GM12878 (cell line): ENCODE measurements at regions not wholly inside any gene's neighbourhood (a gene's known extent, or its start where the extent isn't known, plus 50 kb on each side); places are given as distances from the start of the nearest gene placed in this dataset.

Experiments used
- ATAC-seq: fragments of 200-7000 bp; cut with Tn5 transposase; 3 replicates; pipeline ENCODE4 v1.9.1; 2020; ENCODE audit warnings: mild to moderate bottlenecking, moderate library complexity
- BruUV-seq: library from RNA; stranded (reverse); fragments of 400-500 nt; replicated peaks from 2 replicates; lab custom pipeline; 2021; lab: Mats Ljungman, UMichigan
- CTCF ChIA-PET: fragments of 300-600 bp; sonication (Branson Sonifier 250); formaldehyde crosslinking; extraction: SDS; loops from one replicate; lab custom pipeline; 2021; ENCODE audit warnings: inconsistent platforms; lab: Yijun Ruan, JAX
- POLR2A ChIA-PET: fragments of 350-600 bp; formaldehyde crosslinking; extraction: SDS; loops from one replicate; lab custom pipeline; 2021; ENCODE audit warnings: inconsistent platforms; lab: Charles Lee
- RAD21 ChIA-PET: fragments of 300-600 bp; sonication (Branson Sonifier 250); formaldehyde crosslinking; loops from one replicate; lab custom pipeline; 2023; ENCODE audit warnings: antibody characterized with exemption; ENCODE audit not compliant: unreplicated experiment; lab: Charles Lee
- SMC1A ChIA-PET: fragments of 300-600 bp; sonication (Branson Sonifier 250); formaldehyde crosslinking; loops from one replicate; lab custom pipeline; 2023; ENCODE audit not compliant: unreplicated experiment, uncharacterized antibody; lab: Charles Lee
- DNase-seq: peaks from one replicate; pipeline ENCODE4 v3.0.0-alpha.2; 2011; ENCODE audit warnings: low read depth, low spot score
- FAIRE-seq: peaks from 3 replicates; lab custom pipeline; 2011; peaks lifted over from hg19 to GRCh38; lab: Jason Lieb, UNC
- H2AFZ ChIP-seq: 2 replicates; pipeline ENCODE4 v1.6.0; 2011; ENCODE audit warnings: low read depth, low read length, control low read depth; ENCODE audit not compliant: control insufficient read depth
- H3K27ac ChIP-seq: 2 replicates; pipeline ENCODE4 v1.5.1; 2011; ENCODE audit warnings: control low read depth; ENCODE audit not compliant: control insufficient read depth, insufficient read depth
- H3K27me3 ChIP-seq, 2 experiments: replicated peaks in 1 of 2; 2 replicates each; pipeline versions ENCODE4 v1.6.0 to v1.6.1; 2011; ENCODE audit warnings: low read length in 1 of 2; ENCODE audit not compliant: control insufficient read depth in 2 of 2, insufficient read depth in 2 of 2
- H3K36me3 ChIP-seq, 2 experiments: 2 replicates each; pipeline ENCODE4 v1.5.1; 2011; ENCODE audit warnings: low read length in 1 of 2; ENCODE audit not compliant: control insufficient read depth in 2 of 2, insufficient read depth in 2 of 2
- H3K4me1 ChIP-seq: 2 replicates; pipeline ENCODE4 v1.6.1; 2011; ENCODE audit warnings: mild to moderate bottlenecking, low read length, moderate library complexity, mixed read lengths; ENCODE audit not compliant: control insufficient read depth, insufficient read depth
- H3K4me2 ChIP-seq: 2 replicates; pipeline ENCODE4 v1.6.0; 2011; ENCODE audit warnings: control low read depth; ENCODE audit not compliant: control insufficient read depth, insufficient read depth
- H3K4me3 ChIP-seq: fragments of 200-600 bp; sonication (generic); 2 replicates; pipeline ENCODE4 v1.5.1; 2016
- H3K79me2 ChIP-seq: 2 replicates; pipeline ENCODE4 v1.6.0; 2011; ENCODE audit warnings: low read length; ENCODE audit not compliant: control insufficient read depth, insufficient read depth
- H3K9ac ChIP-seq: 2 replicates; pipeline ENCODE4 v1.8.0; 2011; ENCODE audit warnings: low read length, control low read depth, mixed read lengths; ENCODE audit not compliant: control insufficient read depth, insufficient read depth
- H3K9me3 ChIP-seq: replicated peaks from 3 replicates; pipeline ENCODE4 v1.5.1; 2011; ENCODE audit warnings: mild to moderate bottlenecking, low read length; ENCODE audit not compliant: control insufficient read depth, insufficient read depth
- H4K20me1 ChIP-seq: 2 replicates; pipeline ENCODE4 v1.6.0; 2011; ENCODE audit not compliant: control insufficient read depth, insufficient read depth
- ETV6 ChIP-seq, 2 experiments: fragments of 450-650 bp in 1 of 2; IDR thresholded peaks in 1 of 2; conservative IDR thresholded peaks in 1 of 2; 2 replicates each; pipeline ENCODE4 v1.6.1; 2014; ENCODE audit warnings: antibody characterized with exemption in 1 of 2, borderline replicate concordance in 1 of 2, low read depth in 1 of 2, mild to moderate bottlenecking in 1 of 2, moderate library complexity in 1 of 2
- FOXM1 ChIP-seq: IDR thresholded peaks from 2 replicates; pipeline ENCODE4 v1.6.1; 2012; ENCODE audit warnings: low read depth, mild to moderate bottlenecking, inconsistent platforms, low read length, moderate library complexity
- JUNB ChIP-seq: IDR thresholded peaks from 2 replicates; pipeline ENCODE4 v1.6.1; 2016; ENCODE audit warnings: antibody characterized with exemption, mild to moderate bottlenecking
- NFXL1 ChIP-seq: fragments of 450-650 bp; IDR thresholded peaks from 2 replicates; pipeline ENCODE4 v1.6.1; 2017; ENCODE audit warnings: antibody characterized with exemption, mild to moderate bottlenecking, borderline replicate concordance
- NKRF ChIP-seq: fragments of 450-650 bp; conservative IDR thresholded peaks from 2 replicates; pipeline ENCODE4 v1.6.1; 2017; ENCODE audit warnings: mild to moderate bottlenecking, moderate library complexity
- ZNF592 ChIP-seq: fragments of 450-650 bp; IDR thresholded peaks from 2 replicates; pipeline ENCODE4 v1.6.1; 2017; ENCODE audit warnings: mild to moderate bottlenecking, moderate library complexity
- WGBS: methylation state at CpG from one replicate; pipeline ENCODE4 v1.1.6; 2016; ENCODE audit warnings: low lambda C conversion rate; ENCODE audit not compliant: insufficient replicate concordance, insufficient coverage; ENCODE audit errors: missing lambda C conversion rate; 5-methylcytosine and 5-hydroxymethylcytosine counted together
- in situ Hi-C: fragments of 300-500 bp; cut with MboI; formaldehyde crosslinking; loops from 9 replicates; pipeline ENCODE4 v1.14.3; 2018; ENCODE audit warnings: mixed read lengths
- intact Hi-C: fragments of 100-400 bp; cut with micrococcal nuclease; formaldehyde crosslinking; loops from one replicate; pipeline ENCODE4 v1.14.2; 2022; ENCODE audit not compliant: unreplicated experiment
- TF ChIP-seq, protein P1 (sequence below): IDR thresholded peaks from 2 replicates; pipeline ENCODE4 v1.6.1; 2011; ENCODE audit warnings: mild to moderate bottlenecking, low read depth, low read length, moderate library complexity; ENCODE audit not compliant: insufficient replicate concordance
- TF ChIP-seq, protein P2 (sequence below): IDR thresholded peaks from 2 replicates; pipeline ENCODE4 v1.6.1; 2011; ENCODE audit warnings: borderline replicate concordance, low read depth, mild to moderate bottlenecking, moderate library complexity, mixed read lengths, low read length; ENCODE audit not compliant: insufficient read depth; ENCODE audit errors: extremely low read length
- TF ChIP-seq, protein P3 (sequence below): IDR thresholded peaks from 2 replicates; pipeline ENCODE4 v1.6.1; 2011; ENCODE audit warnings: low read depth, low read length, improper control_type of control experiment, borderline replicate concordance

- TF ChIP-seq NKRF (no peak), ETV6 (conservative IDR thresholded peaks at IDR 0.05 in 1 of 2, IDR thresholded peaks at IDR 0.05 in 1 of 2; ENCODE audit: borderline replicate concordance in 1 of 2, low read depth in 1 of 2) (no peak)
These were observed 746.9 kb downstream of the TYW1 start (continued) for GRCh38 chr7:67743501-67743900.

DNA sequence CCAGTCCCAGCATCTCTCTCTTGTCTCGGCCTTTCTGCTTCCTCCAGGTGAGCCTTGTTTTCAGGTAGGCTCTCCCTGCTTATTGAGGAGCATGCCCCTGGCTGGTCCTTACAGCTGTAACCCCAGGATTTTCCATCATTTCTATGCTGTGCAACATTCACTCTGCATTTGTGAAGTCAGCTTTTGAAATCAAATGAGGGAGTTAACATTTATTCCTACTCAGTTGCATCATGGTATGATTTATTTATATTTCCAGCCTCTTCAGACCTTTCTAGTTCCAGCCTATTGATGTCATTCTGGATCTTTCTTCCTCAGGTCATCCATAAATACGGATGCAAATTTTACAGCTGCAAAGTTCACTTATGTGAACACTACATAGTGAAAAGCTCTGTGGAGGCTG lies 755.6 kb downstream of the TYW1 start:
- no peak overlapping the region for H3K9ac ChIP-seq
- TF ChIP-seq NFXL1 = no peak
- TF ChIP-seq, protein P1, sequence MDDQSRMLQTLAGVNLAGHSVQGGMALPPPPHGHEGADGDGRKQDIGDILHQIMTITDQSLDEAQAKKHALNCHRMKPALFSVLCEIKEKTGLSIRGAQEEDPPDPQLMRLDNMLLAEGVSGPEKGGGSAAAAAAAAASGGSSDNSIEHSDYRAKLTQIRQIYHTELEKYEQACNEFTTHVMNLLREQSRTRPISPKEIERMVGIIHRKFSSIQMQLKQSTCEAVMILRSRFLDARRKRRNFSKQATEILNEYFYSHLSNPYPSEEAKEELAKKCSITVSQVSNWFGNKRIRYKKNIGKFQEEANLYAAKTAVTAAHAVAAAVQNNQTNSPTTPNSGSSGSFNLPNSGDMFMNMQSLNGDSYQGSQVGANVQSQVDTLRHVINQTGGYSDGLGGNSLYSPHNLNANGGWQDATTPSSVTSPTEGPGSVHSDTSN = no peak
- no peak for TF ChIP-seq JUNB
- no peak for TF ChIP-seq ZNF592
- TF ChIP-seq, protein P2, sequence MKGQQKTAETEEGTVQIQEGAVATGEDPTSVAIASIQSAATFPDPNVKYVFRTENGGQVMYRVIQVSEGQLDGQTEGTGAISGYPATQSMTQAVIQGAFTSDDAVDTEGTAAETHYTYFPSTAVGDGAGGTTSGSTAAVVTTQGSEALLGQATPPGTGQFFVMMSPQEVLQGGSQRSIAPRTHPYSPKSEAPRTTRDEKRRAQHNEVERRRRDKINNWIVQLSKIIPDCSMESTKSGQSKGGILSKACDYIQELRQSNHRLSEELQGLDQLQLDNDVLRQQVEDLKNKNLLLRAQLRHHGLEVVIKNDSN = no peak
- TF ChIP-seq FOXM1 = no peak
- TF ChIP-seq, protein P3, sequence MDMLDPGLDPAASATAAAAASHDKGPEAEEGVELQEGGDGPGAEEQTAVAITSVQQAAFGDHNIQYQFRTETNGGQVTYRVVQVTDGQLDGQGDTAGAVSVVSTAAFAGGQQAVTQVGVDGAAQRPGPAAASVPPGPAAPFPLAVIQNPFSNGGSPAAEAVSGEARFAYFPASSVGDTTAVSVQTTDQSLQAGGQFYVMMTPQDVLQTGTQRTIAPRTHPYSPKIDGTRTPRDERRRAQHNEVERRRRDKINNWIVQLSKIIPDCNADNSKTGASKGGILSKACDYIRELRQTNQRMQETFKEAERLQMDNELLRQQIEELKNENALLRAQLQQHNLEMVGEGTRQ = no peak

More for the DNA sequence above, 755.6 kb downstream of the TYW1 start:
- BruUV-seq = no TSS peak
- RAD21 ChIA-PET = no interaction called here
- CTCF ChIA-PET = no interaction called here
- Histone ChIP-seq H3K4me1 (no peaks in the 10 kb centered on the region), H3K4me3 (no peak overlapping the region), H3K36me3 (no peaks in the 10 kb centered on the region), H4K20me1 (no peaks in the 10 kb centered on the region), H3K27ac (no peak overlapping the region), H2AFZ (no peak overlapping the region), H3K27me3 (no peaks in the 10 kb centered on the region), H3K9me3 (no peaks in the 10 kb centered on the region), H3K4me2 (no peak overlapping the region), H3K79me2 (no peaks in the 10 kb centered on the region)
- POLR2A ChIA-PET = no interaction called here
- in situ Hi-C loops (no loop called here), intact Hi-C loops (loop anchor here (10.0 kb wide), 1 partner anchor 57 kb away; no protein-coding TSS in a partner anchor)
- SMC1A ChIA-PET = no interaction called here
- no peak for FAIRE-seq
- ATAC-seq = no peak
- no peak for DNase-seq
- 3% methylated on average over 2 of the region's 2 CpGs for WGBS
